HG02763 (cell line): ENCODE measurements at regions not wholly inside any gene's neighbourhood (a gene's known extent, or its start where the extent isn't known, plus 50 kb on each side); places are given as distances from the start of the nearest gene placed in this dataset.
"Not testable (repeated sequence)": the region's sequence is repeated elsewhere in the genome, so short reads cannot be mapped to it uniquely, and the experiment has no call there.

Experiments used
- ATAC-seq: cut with Tn5 transposase; IDR thresholded peaks from one replicate; pipeline ENCODE4 v1.9.1; 2021; ENCODE audit warnings: mild to moderate bottlenecking, moderate library complexity; ENCODE audit not compliant: unreplicated experiment

- ATAC-seq = no peak
These were observed 1146.0 kb downstream of the UQCRFS1 start for GRCh38 chr19:28066988-28067387.

- no peak for ATAC-seq
These were observed 1146.8 kb downstream of the UQCRFS1 start for GRCh38 chr19:28066161-28066560.

- ATAC-seq = no peak
These were observed 1147.9 kb downstream of the UQCRFS1 start for GRCh38 chr19:28065026-28065425.

GRCh38 chr19:28063702-28064101, 1149.2 kb downstream of the UQCRFS1 start:
- no peak for ATAC-seq

GRCh38 chr19:28061111-28061510, 1151.8 kb downstream of the UQCRFS1 start:
- ATAC-seq = no peak

- not testable (repeated sequence) for ATAC-seq
These were observed 1155.9 kb downstream of the UQCRFS1 start for GRCh38 chr19:28057026-28057425.

GRCh38 chr19:28051047-28051446, 1161.9 kb downstream of the UQCRFS1 start:
- no peak for ATAC-seq

- ATAC-seq = no peak
These were observed 1163.1 kb downstream of the UQCRFS1 start for GRCh38 chr19:28049875-28050274.

GRCh38 chr19:28046932-28047331, 1166.0 kb downstream of the UQCRFS1 start:
- no peak for ATAC-seq

GRCh38 chr19:28045621-28046020, 1167.3 kb downstream of the UQCRFS1 start:
- ATAC-seq = no peak

- ATAC-seq = no peak
These were observed 1168.5 kb downstream of the UQCRFS1 start for GRCh38 chr19:28044477-28044876.

GRCh38 chr19:28042516-28042915, 1170.4 kb downstream of the UQCRFS1 start:
- no peak for ATAC-seq

GRCh38 chr19:28039677-28040381, 1173.1 kb downstream of the UQCRFS1 start:
- ATAC-seq = no peak

GRCh38 chr19:28037186-28037585, 1175.8 kb downstream of the UQCRFS1 start:
- no peak for ATAC-seq

GRCh38 chr19:28036486-28036885, 1176.5 kb downstream of the UQCRFS1 start:
- no peak for ATAC-seq

GRCh38 chr19:28034936-28035335, 1178.0 kb downstream of the UQCRFS1 start:
- ATAC-seq = no peak

GRCh38 chr19:28028881-28029444, 1184.0 kb downstream of the UQCRFS1 start:
- no peak for ATAC-seq

GRCh38 chr19:28027116-28027515, 1185.8 kb downstream of the UQCRFS1 start:
- no peak for ATAC-seq

GRCh38 chr19:28026636-28027035, 1186.3 kb downstream of the UQCRFS1 start:
- no peak for ATAC-seq

GRCh38 chr19:28024920-28025319, 1188.0 kb downstream of the UQCRFS1 start:
- no peak for ATAC-seq

- no peak for ATAC-seq
These were observed 1189.9 kb downstream of the UQCRFS1 start for GRCh38 chr19:28023064-28023463.

GRCh38 chr19:28022506-28022905, 1190.4 kb downstream of the UQCRFS1 start:
- ATAC-seq = no peak
